Activated T-cell treated with anti-CD3 and anti-CD28 coated beads, Interleukin-2, amount 50 U/mL, for 48 hours (primary cell): ENCODE measurements at regions not wholly inside any gene's neighbourhood (a gene's known extent, or its start where the extent isn't known, plus 50 kb on each side); places are given as distances from the start of the nearest gene placed in this dataset.
A peak's percentile ranks its signal among the peaks of the same experiment; 100 is the strongest.

Experiments used
- DNase-seq, 2 experiments: peaks; one replicate each; pipeline ENCODE4 v3.0.0-alpha.2; 2020

DNA sequence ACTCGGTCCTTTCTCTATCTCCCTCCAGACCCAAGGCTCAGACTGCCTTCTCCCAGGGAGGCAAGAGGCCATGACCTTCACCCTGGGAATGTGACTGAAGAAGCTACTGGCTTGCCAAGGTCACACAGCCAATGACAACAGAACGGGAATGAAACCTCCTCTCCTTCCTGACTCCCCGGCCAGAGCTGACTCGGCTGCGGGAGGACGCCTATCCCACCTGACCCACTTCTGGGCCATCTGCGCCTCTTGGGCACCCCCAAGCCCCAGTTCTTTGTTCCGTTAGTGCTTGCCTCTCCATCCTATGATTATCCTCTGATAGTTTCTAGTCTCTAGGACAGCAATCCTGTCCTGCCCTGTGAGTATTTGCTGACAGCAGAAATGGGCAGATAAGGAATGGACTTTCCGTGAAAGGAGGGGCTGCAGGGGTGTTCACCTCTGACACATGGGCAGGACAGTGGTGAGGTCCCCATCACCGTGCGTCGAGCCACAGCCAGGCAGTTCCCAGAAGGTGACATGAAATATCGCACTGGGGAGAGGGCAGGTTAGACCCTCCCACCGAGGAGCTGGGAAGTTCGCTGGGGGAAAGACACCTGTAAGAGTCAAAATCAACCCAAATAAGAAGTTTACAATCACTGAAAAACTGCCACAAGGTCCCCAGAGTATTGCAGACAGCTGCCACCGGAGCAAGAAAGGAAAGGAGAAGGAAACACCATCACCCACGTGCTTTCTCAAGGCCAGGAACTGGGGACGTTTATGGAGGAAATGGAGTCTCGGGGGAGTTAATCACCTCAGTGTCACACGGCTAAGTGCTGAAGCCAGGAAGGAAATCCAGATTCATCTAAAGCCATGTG lies 63.0 kb downstream of the INSIG1 start:
- no peak for DNase-seq

DNA sequence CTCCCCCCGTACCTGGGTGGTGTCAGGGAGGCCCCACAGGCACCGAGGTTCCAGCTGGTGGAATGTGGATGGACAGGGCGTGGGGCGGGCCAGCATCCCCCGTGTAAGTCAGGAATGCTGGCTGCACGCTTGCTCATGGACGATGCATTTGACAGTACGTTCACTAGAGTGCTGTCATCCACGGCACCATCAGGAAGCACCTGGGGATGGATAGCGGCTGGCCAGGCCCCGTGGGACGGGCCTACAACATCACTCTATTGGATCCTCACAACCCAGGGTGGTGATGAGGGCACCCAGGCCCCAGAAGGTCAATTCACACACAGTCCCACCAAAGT lies 63.6 kb downstream of the INSIG1 start:
- DNase-seq = no peak

DNA sequence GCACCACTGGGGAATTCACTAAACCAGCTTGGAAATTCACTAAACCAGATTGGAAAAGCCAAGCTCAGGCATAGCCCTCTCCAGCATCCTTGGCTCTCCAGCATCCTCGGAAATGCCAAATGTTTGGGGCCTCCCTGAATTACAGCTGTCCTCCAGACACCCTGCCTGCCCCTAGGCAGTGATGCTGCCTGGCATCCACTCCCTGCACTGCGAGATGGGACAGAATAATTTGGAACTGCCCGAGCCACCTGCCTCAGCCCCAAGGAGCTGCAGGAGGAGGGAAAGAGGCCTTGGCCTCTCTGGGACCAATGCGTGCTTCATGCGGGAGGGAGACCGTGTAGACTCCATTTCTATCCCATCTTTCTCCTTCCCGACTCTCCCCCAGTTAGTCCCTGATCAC lies 64.3 kb downstream of the INSIG1 start:
- no peak for DNase-seq

DNA sequence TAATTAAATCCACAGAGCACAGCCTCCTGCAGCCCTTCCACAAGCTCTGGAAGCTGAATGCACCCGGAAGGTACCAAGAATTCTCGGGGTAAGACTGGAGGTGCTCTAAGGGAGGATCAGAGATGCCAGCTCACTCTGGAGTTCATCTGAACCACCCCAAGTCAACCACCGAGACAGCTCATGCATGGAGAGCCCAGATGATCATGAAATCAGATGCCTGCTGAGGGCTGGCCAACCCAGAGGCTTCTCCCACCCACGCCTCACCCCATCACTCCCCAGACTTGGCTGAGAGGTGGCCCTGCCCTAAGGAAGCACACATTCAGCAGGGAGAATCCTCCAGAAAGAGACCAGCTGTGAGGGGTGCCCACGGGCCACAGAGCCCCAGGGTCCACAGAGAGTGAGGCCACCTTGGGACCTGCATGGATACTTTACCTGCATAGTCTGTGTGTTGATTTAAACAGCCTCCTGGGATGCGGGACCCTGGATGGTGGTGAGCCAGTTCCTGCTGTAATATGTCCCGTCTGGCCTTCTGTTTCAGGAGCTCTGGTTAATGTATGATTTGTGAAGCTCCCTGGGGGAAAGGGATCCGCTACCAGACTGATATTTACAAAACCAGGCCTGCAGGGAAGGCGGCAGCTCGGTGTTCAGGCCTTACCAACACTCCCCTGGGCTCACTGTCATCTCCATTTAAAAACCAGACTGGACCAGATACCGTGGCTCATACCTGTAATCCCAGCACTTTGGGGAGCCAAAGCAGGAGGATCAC lies 64.9 kb downstream of the INSIG1 start:
- DNase-seq = no peak

DNA sequence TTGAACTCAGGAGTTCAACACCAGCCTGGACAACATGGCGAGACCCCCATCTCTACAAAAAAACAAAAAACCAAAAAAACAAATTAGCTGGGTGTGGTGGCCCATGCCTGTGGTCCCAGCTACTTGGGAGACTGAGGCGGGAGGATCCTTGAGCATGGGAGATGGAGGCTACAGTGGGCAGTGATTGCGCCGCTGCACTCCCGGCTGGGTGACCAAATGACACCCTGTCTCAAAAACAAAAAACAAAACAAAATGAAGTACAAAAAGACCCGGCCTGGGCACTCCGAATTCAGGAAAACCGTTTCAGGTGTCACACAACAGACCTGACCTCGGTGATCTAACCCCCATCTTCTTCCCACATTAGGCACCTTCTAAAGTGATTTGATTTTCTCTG lies 65.5 kb downstream of the INSIG1 start:
- no peak for DNase-seq

DNA sequence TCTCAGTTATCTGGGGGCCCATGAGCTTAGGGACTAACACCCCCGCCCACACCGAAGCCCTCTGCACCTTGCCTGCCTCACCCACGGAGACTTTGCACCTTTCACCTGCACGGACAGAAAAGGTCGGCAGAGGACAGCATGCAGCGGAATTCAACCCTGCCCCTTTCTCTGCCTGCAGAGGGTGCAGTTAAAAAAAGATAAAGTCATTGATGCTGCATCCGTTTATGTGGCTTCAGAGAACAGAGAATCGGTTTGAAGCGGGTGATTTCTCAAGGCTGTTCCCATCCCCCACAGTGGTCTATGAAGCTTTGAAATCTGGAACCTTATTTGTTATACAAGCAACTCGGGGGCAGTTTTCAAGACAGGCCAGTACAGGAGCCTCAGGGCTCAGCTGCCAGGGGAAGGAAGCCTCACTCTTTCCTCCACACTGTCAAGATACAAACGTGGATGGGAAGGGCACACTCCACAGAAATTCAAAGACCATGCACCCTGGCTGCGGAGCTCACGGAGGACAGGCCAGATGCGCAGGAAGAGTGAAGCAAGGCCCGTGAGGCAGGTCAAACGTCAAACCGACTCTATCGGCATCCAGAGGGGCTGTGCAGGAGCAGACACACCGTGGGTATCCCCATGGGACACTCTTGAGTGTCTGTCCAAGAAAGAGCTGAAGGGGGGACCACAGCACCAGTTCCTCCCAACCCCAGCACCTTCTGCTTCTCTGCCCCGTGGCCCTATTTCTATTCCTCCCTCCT lies 66.3 kb downstream of the INSIG1 start:
- no peak for DNase-seq

DNA sequence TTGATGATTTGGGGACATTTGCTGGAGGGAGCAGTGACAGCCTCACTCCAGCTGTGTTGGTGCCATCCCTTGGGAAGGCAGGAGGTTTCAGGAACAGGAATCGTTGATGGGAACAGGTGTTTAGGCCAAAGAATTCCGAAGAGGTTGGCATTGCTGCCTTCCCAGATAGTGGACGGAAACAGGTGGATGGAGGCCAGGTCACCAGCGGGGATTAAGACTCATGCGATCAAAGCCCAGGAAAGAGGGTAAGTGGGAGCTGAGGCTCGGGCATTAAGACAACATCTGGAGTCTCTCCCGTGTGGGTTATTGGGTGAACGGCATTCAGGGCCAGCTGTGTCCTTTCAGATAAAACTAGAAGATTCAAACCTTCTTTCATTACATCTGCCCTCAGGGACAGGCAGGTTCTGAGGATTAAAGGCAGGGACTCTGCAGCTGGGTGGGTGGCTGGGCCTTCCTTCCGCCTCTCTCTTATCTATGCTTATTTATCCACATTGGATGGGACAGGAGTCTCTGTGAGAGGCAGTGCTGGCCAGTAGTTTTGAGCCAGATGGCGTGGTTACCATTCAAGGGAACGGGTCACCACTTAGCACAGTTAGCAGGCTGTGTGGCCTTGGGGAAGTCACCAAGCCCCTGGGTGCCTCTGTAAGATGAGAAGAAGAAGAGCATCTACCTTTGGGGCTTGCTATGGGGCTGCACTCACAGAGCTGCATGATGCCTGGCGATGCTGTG lies 67.6 kb downstream of the INSIG1 start:
- DNase-seq = no peak

DNA sequence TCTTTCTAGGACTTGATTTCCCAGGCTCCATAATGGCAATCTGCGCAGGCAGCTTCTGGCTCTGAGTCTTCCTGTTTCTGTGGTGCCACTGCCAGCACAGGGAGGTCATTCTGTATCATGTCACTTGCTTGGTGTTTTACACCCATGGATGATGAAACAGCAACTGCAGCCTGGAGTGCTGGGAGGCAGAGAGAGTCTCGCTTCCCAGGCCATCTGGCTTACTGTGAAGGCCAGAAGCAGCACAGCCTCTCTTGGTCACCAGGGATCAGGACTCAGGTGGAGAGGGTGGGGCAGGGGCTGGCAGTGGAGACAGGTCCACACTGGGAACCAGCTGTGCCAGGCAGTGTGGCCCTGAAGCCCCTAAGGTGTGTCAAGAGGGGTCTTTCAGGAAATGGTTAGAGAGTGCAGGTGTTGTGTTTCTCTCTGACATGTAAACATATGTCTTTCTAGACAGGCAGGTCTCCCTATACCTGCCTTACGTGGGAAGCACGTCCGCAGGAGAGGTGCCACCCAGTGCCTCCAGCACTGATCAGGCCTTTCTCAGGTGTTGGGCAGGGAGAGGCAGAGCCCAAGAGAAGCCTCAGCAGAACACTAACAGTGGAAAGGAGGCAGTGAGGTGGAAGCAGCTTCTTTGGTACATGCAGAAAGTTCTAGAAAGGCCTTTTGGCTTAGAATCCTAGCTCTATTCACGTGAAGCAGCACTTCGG lies 71.4 kb downstream of the INSIG1 start:
- no peak for DNase-seq

DNA sequence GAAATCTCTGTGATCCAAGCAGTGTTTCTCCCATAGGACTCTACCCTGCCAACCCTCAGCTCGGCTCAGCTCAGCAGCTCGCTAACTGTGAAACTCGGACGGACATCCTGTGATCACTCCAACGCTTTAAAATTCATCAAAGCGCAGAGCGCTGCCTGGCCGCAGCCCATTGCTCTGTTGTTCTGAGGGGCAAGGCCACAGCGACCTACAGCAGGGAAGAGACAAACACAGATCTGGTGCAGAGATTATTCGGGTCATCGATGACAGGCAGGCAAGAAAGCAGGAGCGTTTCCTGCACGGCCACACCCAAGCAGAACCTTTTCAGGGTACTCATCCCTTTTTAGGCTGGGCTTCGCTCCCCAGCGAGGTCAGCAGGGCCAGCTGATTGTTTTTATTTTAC lies 72.1 kb downstream of the INSIG1 start:
- no peak for DNase-seq

DNA sequence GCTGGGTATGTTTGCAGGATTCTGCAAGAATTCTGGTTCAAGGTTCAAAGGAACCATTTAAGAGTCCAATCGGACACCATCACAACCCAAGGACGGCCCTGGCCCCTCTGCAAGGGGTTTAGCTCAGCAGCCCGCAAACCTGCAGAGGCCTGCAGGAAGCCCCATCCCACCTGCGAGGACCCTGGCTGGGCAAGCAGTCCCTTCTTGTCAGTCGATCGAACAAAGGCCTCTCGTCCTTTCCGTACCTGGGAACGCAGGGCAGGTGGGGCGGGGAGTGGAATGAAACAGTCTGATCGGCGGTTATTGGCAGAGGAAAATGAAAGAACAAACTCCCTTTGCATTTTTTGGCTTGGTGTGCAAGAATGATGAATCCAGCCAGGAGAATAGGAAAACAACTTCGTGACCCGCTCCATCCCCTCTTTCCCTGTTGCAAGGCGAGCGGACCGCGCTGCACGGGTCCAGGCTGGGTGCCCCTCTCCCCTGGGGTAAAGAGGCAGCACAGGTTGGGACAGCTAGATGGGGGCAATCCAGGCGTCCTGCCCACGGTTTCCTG lies 73.7 kb downstream of the INSIG1 start:
- DNase-seq = no peak

DNA sequence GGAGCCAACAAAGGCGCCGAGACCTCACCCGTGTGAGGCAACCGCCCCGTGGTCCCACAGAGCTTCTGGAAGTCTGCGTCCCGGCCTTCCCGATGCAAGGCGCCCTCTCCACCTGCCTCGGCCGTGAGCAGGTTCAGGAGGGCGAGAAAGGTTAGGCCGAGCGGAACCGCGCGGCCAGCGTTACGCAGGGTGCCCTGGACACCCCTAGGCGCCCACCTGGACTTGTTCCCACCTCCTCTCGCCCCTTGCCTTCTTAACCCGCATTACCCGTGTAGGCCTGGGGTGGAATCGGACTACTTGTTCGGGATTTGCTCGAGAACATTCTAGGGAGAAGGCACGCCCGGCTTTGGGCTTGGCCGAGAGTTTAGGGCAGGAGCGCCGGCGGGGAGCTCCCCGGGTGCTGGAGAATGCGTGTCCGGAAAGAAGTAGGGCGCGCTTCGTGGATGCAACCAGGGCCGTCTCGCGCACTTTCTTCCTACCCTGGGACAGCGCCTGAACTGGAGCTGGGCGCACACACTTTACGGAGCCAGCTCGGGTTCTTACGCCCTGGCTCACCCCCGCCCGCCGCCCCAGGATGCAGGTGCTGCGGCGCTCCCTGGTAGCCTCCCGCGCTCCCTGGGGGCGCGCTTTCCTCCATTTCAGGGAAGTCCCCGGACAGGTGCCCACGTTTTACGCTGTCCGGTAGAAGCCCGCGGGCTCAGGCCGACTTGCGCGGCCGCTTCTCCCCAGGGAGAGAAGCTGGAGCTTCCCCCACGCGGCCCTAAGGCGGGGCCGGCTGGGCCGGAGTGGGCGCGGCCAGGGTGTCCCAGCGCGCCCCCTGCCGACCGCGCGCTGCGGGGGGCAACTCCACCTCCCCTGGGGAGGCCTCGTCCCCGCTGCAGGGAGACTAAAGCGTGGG lies 74.5 kb downstream of the INSIG1 start:
- DNase-seq = peak; percentile 48 to 53

DNA sequence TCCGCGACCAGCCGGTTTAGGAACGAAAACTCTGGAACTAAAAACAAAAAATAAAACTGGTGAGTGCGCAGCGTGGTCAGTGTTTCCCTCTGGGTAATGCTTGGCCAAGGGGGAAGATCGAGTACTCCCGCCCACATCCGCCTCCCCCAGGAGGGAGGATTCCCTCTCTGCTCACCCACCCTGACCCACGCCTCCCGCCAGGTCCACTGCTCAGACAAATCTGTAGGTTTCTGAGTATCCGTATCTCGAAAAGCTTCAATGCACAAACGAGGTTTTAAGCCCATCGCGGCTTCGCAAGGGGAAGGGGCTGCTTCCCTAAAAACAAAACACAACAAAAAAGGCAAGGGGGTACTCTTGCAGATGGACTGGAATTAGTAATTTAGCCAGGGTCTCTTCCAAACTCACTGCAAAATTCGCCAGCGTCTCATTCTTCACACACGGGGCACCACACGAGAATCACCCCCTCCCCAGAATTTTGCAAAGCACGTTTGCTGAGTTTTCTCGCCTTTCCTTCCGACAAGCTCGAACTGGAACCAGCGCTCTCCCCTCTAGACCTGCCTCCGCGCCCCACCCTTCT lies 75.2 kb downstream of the INSIG1 start:
- no peak for DNase-seq

DNA sequence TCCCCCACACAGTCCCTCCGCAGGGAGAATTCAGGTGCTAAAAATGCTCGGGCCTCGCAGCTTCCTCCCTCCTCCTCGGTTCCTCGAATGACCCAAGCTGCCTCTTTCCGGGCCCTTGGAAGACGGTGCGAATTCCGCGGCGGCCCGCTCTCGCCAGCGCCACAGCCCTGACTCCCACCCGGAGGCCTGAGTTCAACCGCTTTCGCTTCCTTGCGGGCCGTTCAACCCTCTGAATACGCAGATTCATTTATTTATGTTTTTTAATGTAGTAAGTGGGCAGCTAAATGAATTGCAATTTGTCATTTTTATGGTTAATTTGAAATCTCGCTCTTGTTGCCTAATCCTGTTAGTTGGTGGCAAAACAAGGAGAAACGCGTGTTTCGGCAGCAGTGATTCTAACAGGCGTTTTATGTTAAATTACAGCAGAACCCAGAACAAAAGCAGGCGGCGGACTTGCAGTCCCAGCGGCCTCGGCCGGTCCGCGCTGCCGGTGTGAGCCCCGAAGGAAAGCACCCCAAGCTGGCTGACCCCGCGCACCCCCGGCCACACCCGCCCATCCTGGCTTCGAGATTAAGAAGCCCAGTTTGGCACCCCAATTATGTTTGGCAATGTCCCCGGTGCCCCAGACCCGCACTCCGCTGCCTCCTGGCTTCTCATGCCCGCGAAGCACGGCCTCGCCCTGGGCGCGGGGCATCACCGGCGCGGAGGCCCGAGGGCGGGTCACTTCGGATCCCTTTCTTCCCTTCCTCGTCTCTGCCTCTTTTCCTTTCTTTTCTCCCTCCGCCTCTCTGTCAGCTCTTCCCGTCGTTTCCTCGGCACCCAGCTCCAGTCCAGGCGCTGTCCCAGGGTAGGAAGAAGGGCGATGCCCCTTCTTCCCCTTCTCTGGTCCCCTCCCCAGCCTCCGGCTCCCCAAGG lies 75.9 kb downstream of the INSIG1 start:
- DNase-seq = peak in 1 of 2 experiments; percentile 35

DNA sequence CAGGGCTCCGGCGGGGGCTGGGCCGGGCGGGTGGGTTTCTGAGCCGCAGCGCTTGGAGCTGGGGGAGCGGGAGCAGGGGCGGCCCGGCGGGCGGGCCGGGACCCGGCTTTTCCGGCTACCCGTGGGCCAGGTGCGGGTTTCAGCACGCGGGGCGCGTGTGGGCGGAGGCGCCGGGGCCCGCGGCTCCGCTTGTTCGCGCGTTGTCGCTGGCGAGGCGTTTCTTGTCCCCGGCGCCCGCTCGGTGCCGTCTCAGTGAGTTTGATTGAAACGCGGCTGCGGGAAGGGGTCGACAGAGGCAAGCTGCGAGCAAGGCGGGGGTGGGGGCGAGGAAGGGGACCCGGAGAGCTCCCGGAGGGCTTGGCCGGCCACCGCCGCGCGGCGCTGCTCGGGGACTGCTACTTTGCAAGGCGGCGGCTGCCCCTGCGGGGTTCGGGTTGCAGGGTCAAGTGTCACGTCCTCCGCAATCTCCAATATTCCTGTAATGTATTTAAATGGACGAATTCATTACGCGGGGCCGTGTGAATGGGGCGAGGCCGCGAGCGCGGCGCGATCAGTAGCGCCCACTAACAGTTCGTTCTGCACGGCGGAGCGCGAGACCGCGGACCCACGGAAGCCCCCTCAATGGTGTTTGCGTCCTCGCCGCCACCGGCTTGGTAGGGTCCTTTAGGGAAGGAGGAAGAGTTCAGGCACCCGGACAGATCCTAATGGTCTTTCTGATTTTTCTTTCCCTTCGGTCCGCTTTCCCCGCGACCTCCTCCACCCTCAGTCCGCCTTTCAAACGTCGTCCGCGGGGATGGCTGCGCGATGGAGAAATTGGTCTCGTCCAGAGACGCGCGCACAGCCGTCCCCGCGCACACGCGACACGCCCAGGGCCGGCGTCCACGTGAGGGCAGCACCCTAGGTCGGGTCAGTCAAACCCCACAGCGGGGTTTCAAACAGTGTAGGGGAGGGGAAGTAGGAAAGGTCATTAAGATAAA lies 76.9 kb downstream of the INSIG1 start:
- peak in 1 of 2 experiments; percentile 37 for DNase-seq

DNA sequence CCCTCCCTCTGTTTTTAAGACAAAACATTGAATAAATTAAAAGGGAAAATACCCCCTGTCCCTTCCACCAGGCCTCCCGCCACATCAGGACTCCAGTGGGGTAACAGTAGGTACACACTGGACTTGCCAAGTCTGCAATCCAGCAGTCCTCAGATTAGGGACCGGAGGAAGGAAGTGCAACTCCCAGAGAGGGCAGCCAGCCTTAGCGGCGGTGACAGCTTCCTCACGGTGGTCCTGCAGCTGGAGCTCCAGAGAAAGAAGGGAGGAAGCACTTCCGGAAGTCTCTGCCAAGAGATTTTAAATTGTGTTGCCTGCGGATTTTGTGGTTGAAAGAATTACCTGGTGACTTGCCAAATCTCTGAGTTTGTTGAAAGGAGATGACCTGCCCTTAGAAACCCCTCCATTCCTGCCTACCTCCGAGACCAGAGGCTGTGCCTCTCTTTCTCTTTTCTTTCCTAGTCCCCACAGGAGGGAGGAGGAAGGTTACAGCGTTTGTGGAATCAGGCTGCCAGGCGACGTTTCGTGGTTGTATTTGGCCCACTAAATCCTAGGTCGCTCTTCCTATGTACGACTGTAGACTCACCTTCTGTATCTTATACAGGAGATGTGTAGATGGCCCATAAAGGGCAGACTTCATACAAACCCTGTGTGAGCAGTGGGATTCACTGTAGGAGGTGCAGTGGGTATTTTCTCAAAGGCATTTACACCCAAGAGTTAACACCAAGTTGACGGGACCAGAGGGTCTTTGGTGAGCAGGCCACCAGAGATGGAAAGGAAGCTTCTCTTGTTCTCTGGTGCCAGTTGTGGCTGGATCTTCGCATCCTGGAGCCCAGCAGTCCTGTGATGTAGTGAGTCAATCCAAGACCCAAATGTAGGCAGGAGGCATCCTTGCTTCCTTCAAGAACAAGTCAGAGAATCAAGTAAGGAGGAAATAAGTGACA lies 77.9 kb downstream of the INSIG1 start:
- DNase-seq = no peak

DNA sequence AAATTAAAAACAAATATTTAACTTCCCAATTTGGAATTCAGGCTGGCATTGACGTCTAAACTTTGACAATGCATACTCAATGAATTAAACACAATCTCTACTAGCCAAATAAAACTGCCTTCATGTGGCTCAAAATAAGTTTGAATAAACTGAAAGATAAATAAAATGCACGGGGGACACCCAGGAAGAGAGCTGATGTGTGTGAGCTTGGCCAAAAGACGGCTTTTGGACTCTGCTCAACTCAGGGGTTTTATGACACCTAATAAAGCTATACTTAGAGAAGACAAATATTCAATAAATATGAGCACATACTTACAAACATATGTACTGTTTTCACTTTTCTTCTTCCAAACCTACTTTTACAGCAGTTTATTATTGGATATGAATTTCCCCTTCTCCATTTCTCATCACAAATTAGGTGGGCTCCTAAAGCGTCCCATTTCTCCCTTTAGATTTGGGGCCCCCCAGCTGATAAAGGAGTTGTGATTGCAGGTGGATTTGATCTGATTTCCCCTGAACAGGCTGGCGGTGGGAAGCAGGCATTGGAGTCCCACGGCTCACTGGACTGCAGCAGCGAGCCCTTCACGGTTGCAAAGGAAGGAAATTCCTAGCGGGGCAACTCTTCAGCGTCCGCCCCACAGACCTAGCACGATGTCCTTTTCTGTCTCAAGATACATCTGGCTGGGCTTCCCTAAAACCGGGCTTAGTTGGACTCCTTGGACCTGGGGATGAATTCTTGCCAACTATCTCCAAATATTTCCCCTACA lies 79.6 kb downstream of the INSIG1 start:
- no peak for DNase-seq
